Gastrocnemius medialis (tissue), 4 donors: ENCODE measurements at regions not wholly inside any gene's neighbourhood (a gene's known extent, or its start where the extent isn't known, plus 50 kb on each side); places are given as distances from the start of the nearest gene placed in this dataset.

ENCODE experiments used
- CTCF ChIP-seq, 5 experiments: fragments of 450-650 bp in 3 of 5; fragments of 200-600 bp in 2 of 5; sonication (generic) in 2 of 5; IDR thresholded peaks in 4 of 5; conservative IDR thresholded peaks in 1 of 5; 1 replicate in 4 of 5; 2 replicates in 1 of 5; pipeline ENCODE4 v1.5.1; 2016 to 2019; ENCODE audit warnings: antibody characterized with exemption in 5 of 5, mild to moderate bottlenecking in 3 of 5, moderate library complexity in 3 of 5
- POLR2A ChIP-seq, 2 donors: fragments of 450-650 bp; IDR thresholded peaks; one replicate each; pipeline ENCODE4 v1.6.1; 2017; ENCODE audit warnings: antibody characterized with exemption in 2 of 2, mild to moderate bottlenecking in 2 of 2, moderate library complexity in 2 of 2

- TF ChIP-seq POLR2A (IDR thresholded peaks at IDR 0.05) (no peak), CTCF (IDR thresholded peaks at IDR 0.05 in 4 of 5, conservative IDR thresholded peaks at IDR 0.05 in 1 of 5) (no peak)
Measured at GRCh38 chr16:73543331-73543969, 495.5 kb upstream of the ZFHX3 start.
